ENCODE measurements at regions not wholly inside any gene's neighbourhood (a gene's known extent, or its start where the extent isn't known, plus 50 kb on each side); places are given as distances from the start of the nearest gene placed in this dataset.

DNA sequence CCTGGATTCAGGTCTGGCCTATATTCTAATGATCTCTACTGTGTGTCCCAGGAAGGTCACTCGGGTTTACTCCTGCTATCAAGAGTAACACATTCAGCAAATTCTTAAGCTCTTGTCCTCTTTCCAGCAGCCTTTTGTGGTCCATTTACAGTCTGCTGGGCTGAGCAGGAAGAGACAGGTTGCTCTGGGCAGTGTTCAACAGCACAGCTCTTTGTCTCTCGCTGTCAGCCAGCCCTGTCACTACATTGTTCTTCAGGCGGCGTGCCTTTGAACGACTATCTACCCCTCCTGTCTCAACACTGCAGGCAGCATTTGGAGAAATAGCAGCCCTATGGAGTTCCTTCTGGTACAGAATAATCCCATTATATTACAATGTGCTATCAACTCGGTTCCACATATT, 192.2 kb upstream of the TBX20 start:
- POLR2A ChIA-PET, result no interaction called here
- CTCF ChIA-PET, result no interaction called here
- Mint-ChIP-seq H3K27me3 (ENCODE audit: insufficient read depth, unreplicated experiment) (peaks cover 14% of the 10 kb centered on the region), H3K4me1 (ENCODE audit: low read depth, unreplicated experiment) (no peaks in the 10 kb centered on the region), H3K4me3 (ENCODE audit: unreplicated experiment) (no peak overlapping the region), H3K9me3 (ENCODE audit: unreplicated experiment) (no peaks in the 10 kb centered on the region), H3K36me3 (ENCODE audit: insufficient read depth, unreplicated experiment) (no peaks in the 10 kb centered on the region), H3K27ac (ENCODE audit: unreplicated experiment) (no peak overlapping the region)
- no peak for DNase-seq
- no TSS peak for BruUV-seq (replicated peaks)
- intact Hi-C loops (cut with micrococcal nuclease; ENCODE audit: unreplicated experiment), result no loop called here
- no peaks in the 10 kb centered on the region for H3K4me1 ChIP-seq
- no peak overlapping the region for H3K4me3 ChIP-seq (ENCODE audit: low read depth, low read length)
- no peaks in the 10 kb centered on the region for H3K9me3 ChIP-seq
- peaks cover 1% of the 10 kb centered on the region; the same call in 1 of the 2 replicates for H3K27me3 ChIP-seq (replicated peaks; ENCODE audit: control insufficient read depth, insufficient read depth, low read length)
- TF ChIP-seq, protein P1, sequence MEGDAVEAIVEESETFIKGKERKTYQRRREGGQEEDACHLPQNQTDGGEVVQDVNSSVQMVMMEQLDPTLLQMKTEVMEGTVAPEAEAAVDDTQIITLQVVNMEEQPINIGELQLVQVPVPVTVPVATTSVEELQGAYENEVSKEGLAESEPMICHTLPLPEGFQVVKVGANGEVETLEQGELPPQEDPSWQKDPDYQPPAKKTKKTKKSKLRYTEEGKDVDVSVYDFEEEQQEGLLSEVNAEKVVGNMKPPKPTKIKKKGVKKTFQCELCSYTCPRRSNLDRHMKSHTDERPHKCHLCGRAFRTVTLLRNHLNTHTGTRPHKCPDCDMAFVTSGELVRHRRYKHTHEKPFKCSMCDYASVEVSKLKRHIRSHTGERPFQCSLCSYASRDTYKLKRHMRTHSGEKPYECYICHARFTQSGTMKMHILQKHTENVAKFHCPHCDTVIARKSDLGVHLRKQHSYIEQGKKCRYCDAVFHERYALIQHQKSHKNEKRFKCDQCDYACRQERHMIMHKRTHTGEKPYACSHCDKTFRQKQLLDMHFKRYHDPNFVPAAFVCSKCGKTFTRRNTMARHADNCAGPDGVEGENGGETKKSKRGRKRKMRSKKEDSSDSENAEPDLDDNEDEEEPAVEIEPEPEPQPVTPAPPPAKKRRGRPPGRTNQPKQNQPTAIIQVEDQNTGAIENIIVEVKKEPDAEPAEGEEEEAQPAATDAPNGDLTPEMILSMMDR (IDR thresholded peaks at IDR 0.05; ENCODE audit: insufficient read depth in 1 of 2, low read depth in 1 of 2, low read length in 1 of 2, severe bottlenecking in 1 of 2, unreplicated experiment in 1 of 2), result no peak
- no peaks in the 10 kb centered on the region for H3K36me3 ChIP-seq (ENCODE audit: control insufficient read depth, insufficient read depth, low read length)

DNA sequence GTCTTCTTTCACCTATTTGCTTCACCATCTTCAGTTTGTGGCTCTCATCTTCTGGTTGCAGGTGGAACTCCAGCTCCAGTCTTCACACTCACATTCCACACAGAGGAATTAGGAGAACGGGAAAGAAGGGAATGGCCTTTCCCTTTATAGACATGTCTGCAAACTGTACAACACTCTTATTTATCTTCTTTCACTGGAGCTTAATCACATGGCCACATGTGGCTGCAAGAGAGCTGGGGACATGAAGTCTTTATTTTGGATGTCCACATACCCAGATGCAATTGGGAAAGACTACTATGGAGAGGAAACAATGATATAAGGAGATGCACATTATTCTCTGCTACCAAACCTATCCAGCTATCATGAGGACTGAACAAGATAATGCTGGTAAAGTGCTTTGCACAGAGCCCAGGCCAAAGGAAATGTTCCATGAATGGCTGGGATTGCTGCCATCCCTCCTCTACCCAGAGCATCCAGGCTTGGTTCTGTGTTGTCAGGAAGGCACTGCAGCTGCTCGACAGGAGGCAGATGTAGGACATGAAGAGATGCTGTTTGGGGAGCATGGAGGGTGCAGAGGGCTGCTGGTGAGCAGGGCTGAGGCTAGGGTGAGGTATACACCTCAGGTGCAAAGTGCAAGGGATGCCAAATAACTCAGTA, 183.8 kb upstream of the TBX20 start:
- Histone ChIP-seq H3K36me3 (ENCODE audit: control insufficient read depth, insufficient read depth, low read length) (no peaks in the 10 kb centered on the region), H3K27me3 (replicated peaks; ENCODE audit: control insufficient read depth, insufficient read depth, low read length) (peaks cover 1% of the 10 kb centered on the region; the same call in 1 of the 2 replicates), H3K9me3 (no peaks in the 10 kb centered on the region), H3K4me1 (no peaks in the 10 kb centered on the region), H3K4me3 (ENCODE audit: low read depth, low read length) (no peak overlapping the region)
- TF ChIP-seq, protein P1 (IDR thresholded peaks at IDR 0.05; ENCODE audit: insufficient read depth in 1 of 2, low read depth in 1 of 2, low read length in 1 of 2, severe bottlenecking in 1 of 2, unreplicated experiment in 1 of 2), result no peak
- Mint-ChIP-seq H3K27ac (ENCODE audit: unreplicated experiment) (no peak overlapping the region), H3K9me3 (ENCODE audit: unreplicated experiment) (no peaks in the 10 kb centered on the region), H3K4me1 (ENCODE audit: low read depth, unreplicated experiment) (no peaks in the 10 kb centered on the region), H3K27me3 (ENCODE audit: insufficient read depth, unreplicated experiment) (peaks cover 7% of the 10 kb centered on the region), H3K4me3 (ENCODE audit: unreplicated experiment) (no peak overlapping the region), H3K36me3 (ENCODE audit: insufficient read depth, unreplicated experiment) (no peaks in the 10 kb centered on the region)
- DNase-seq, result no peak
- no TSS peak for BruUV-seq (replicated peaks)
- CTCF ChIA-PET, result no interaction called here
- intact Hi-C loops (cut with micrococcal nuclease; ENCODE audit: unreplicated experiment), result no loop called here
- POLR2A ChIA-PET, result no interaction called here

DNA sequence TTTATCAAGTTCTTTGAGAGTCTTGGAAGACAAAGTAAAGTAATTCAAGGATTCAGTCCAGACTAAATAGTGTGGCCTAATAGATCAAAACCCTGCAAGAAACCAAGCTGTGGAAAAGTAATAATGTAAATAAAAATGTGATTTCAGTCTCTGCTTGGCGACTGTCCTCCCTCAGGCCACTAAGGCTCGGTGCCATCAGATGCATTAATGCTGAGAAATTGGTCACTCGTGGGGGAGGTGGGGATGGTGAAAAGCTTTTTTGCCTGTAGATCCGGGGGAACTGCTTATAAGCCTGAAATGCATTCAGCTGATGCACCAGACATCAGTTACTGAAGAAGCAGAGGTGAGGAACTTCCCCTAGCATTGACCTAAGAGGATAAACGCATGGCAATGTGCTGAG, 182.6 kb upstream of the TBX20 start:
- no peaks in the 10 kb centered on the region for H3K4me1 ChIP-seq
- ChIA-PET POLR2A (no interaction called here), CTCF (no interaction called here)
- TF ChIP-seq, protein P1 (IDR thresholded peaks at IDR 0.05; ENCODE audit: insufficient read depth in 1 of 2, low read depth in 1 of 2, low read length in 1 of 2, severe bottlenecking in 1 of 2, unreplicated experiment in 1 of 2), result no peak
- H3K36me3 Mint-ChIP-seq (ENCODE audit: insufficient read depth, unreplicated experiment), result no peaks in the 10 kb centered on the region
- H3K9me3 Mint-ChIP-seq (ENCODE audit: unreplicated experiment), result peaks cover under 1% of the 10 kb centered on the region
- no peak for DNase-seq
- intact Hi-C loops (cut with micrococcal nuclease; ENCODE audit: unreplicated experiment), result no loop called here
- H3K27ac Mint-ChIP-seq (ENCODE audit: unreplicated experiment), result no peak overlapping the region
- no peaks in the 10 kb centered on the region for H3K4me1 Mint-ChIP-seq (ENCODE audit: low read depth, unreplicated experiment)
- H3K36me3 ChIP-seq (ENCODE audit: control insufficient read depth, insufficient read depth, low read length), result no peaks in the 10 kb centered on the region
- H3K4me3 ChIP-seq (ENCODE audit: low read depth, low read length), result no peak overlapping the region
- H3K4me3 Mint-ChIP-seq (ENCODE audit: unreplicated experiment), result no peak overlapping the region
- H3K27me3 ChIP-seq (replicated peaks; ENCODE audit: control insufficient read depth, insufficient read depth, low read length), result no peaks in the 10 kb centered on the region; the same call in 1 of the 2 replicates
- H3K27me3 Mint-ChIP-seq (ENCODE audit: insufficient read depth, unreplicated experiment), result peaks cover 4% of the 10 kb centered on the region
- BruUV-seq (replicated peaks), result no TSS peak
- H3K9me3 ChIP-seq, result peaks cover 1% of the 10 kb centered on the region; the same call in 1 of the 2 replicates
